WTC11 (cell line): ENCODE measurements at regions not wholly inside any gene's neighbourhood (a gene's known extent, or its start where the extent isn't known, plus 50 kb on each side); places are given as distances from the start of the nearest gene placed in this dataset.

Source experiments
- ATAC-seq: fragments of 200-7000 bp; cut with Tn5 transposase; 2 replicates; pipeline ENCODE4 v1.10.0; 2021; ENCODE audit warnings: mild to moderate bottlenecking, moderate library complexity
- CTCF ChIA-PET: fragments of 300-600 bp; sonication (Branson Sonifier 250); formaldehyde crosslinking; loops from one replicate; lab custom pipeline; 2021; ENCODE audit warnings: antibody characterized with exemption; lab: Charles Lee
- POLR2A ChIA-PET: fragments of 350-600 bp; sonication (Branson Sonifier 250); formaldehyde crosslinking; loops from one replicate; lab custom pipeline; 2021; ENCODE audit warnings: antibody characterized with exemption; lab: Charles Lee
- DNase-seq: peaks from one replicate; pipeline ENCODE4 v3.0.0; 2021; ENCODE audit warnings: low spot score
- H3K27ac Mint-ChIP-seq: 2 replicates; pipeline ENCODE4 v1.8.0; 2021; ENCODE audit warnings: mixed read lengths
- H3K27me3 Mint-ChIP-seq: 2 replicates; pipeline ENCODE4 v1.8.0; 2021; ENCODE audit warnings: low read depth, mild to moderate bottlenecking, moderate library complexity, mixed read lengths
- H3K36me3 Mint-ChIP-seq: 2 replicates; pipeline ENCODE4 v1.8.0; 2021; ENCODE audit warnings: mixed read lengths
- H3K4me1 Mint-ChIP-seq: 2 replicates; pipeline ENCODE4 v1.8.0; 2022; ENCODE audit warnings: mixed read lengths
- H3K4me3 Mint-ChIP-seq: 2 replicates; pipeline ENCODE4 v1.8.0; 2021; ENCODE audit warnings: mild to moderate bottlenecking, moderate library complexity, mixed read lengths
- H3K9me3 Mint-ChIP-seq: 2 replicates; pipeline ENCODE4 v1.8.0; 2021; ENCODE audit warnings: mixed read lengths
- AR ChIP-seq: fragments of 250-450 bp; sonication (Bioruptor Pico); IDR thresholded peaks from 2 replicates; pipeline ENCODE4 v1.9.0; 2021; ENCODE audit warnings: mild to moderate bottlenecking
- CREB1 ChIP-seq: sonication (generic); formaldehyde crosslinking; IDR thresholded peaks from 2 replicates; pipeline ENCODE4 v1.8.0; 2023; ENCODE audit warnings: mild to moderate bottlenecking, missing genetic modification reagents
- CREM ChIP-seq: sonication (generic); formaldehyde crosslinking; IDR thresholded peaks from 2 replicates; pipeline ENCODE4 v1.8.1; 2022; ENCODE audit warnings: mild to moderate bottlenecking, missing genetic modification reagents, moderate library complexity
- CTCF ChIP-seq: fragments of 200-600 bp; IDR thresholded peaks from 2 replicates; pipeline ENCODE4 v1.8.0; 2022; ENCODE audit warnings: antibody characterized with exemption
- E2F1 ChIP-seq: sonication (generic); formaldehyde crosslinking; IDR thresholded peaks from 2 replicates; pipeline ENCODE4 v1.8.0; 2022; ENCODE audit warnings: mild to moderate bottlenecking, missing genetic modification reagents
- ESRRA ChIP-seq: sonication (generic); formaldehyde crosslinking; IDR thresholded peaks from 2 replicates; pipeline ENCODE4 v1.8.1; 2022; ENCODE audit warnings: mild to moderate bottlenecking, missing genetic modification reagents, borderline replicate concordance
- GABPB1 ChIP-seq: sonication (generic); formaldehyde crosslinking; IDR thresholded peaks from 2 replicates; pipeline ENCODE4 v1.8.1; 2023; ENCODE audit warnings: mild to moderate bottlenecking, missing genetic modification reagents
- HMGA2 ChIP-seq: fragments of 250-450 bp; sonication (Bioruptor Pico); IDR thresholded peaks from 2 replicates; pipeline ENCODE4 v1.4.0; 2021; ENCODE audit warnings: mild to moderate bottlenecking, moderate library complexity
- IRF1 ChIP-seq: sonication (generic); formaldehyde crosslinking; IDR thresholded peaks from 2 replicates; pipeline ENCODE4 v1.8.0; 2023; ENCODE audit warnings: missing genetic modification reagents
- IRF2 ChIP-seq: sonication (generic); formaldehyde crosslinking; IDR thresholded peaks from 2 replicates; pipeline ENCODE4 v1.8.0; 2022; ENCODE audit warnings: low read depth, missing genetic modification reagents, borderline replicate concordance
- JAZF1 ChIP-seq: fragments of 250-450 bp; sonication (Bioruptor Pico); IDR thresholded peaks from 2 replicates; pipeline ENCODE4 v1.9.0; 2021; ENCODE audit warnings: moderate library complexity, mild to moderate bottlenecking, inconsistent platforms
- KAT7 ChIP-seq: sonication (generic); formaldehyde crosslinking; IDR thresholded peaks from 2 replicates; pipeline ENCODE4 v1.8.1; 2023; ENCODE audit warnings: missing genetic modification reagents, mild to moderate bottlenecking, borderline replicate concordance
- MLX ChIP-seq: sonication (generic); formaldehyde crosslinking; IDR thresholded peaks from 2 replicates; pipeline ENCODE4 v1.8.1; 2023; ENCODE audit warnings: mild to moderate bottlenecking, missing genetic modification reagents, moderate library complexity
- MYBL2 ChIP-seq: sonication (generic); formaldehyde crosslinking; IDR thresholded peaks from 2 replicates; pipeline ENCODE4 v1.8.1; 2023; ENCODE audit warnings: mild to moderate bottlenecking, moderate library complexity, missing genetic modification reagents
- NR3C1 ChIP-seq: sonication (generic); formaldehyde crosslinking; conservative IDR thresholded peaks from 2 replicates; pipeline ENCODE4 v1.8.1; 2023; ENCODE audit warnings: low read depth, mild to moderate bottlenecking, missing genetic modification reagents
- PRRX2 ChIP-seq: fragments of 250-450 bp; sonication (Bioruptor Pico); IDR thresholded peaks from 2 replicates; pipeline ENCODE4 v1.8.0; 2021; ENCODE audit warnings: mild to moderate bottlenecking
- RELA ChIP-seq: sonication (generic); formaldehyde crosslinking; IDR thresholded peaks from 2 replicates; pipeline ENCODE4 v1.8.1; 2022; ENCODE audit warnings: missing genetic modification reagents, mild to moderate bottlenecking, borderline replicate concordance
- SP1 ChIP-seq: sonication (generic); formaldehyde crosslinking; conservative IDR thresholded peaks from 2 replicates; pipeline ENCODE4 v1.8.1; 2022; ENCODE audit warnings: missing genetic modification reagents
- TEAD1 ChIP-seq: sonication (generic); formaldehyde crosslinking; IDR thresholded peaks from 2 replicates; pipeline ENCODE4 v1.8.0; 2022; ENCODE audit warnings: mild to moderate bottlenecking, missing genetic modification reagents
- TEAD4 ChIP-seq: sonication (generic); formaldehyde crosslinking; IDR thresholded peaks from 2 replicates; pipeline ENCODE4 v1.8.0; 2022; ENCODE audit warnings: mild to moderate bottlenecking, missing genetic modification reagents
- TP53 ChIP-seq: sonication (generic); formaldehyde crosslinking; IDR thresholded peaks from 2 replicates; pipeline ENCODE4 v1.8.1; 2023; ENCODE audit warnings: mild to moderate bottlenecking, missing genetic modification reagents
- ZMAT4 ChIP-seq: fragments of 250-450 bp; sonication (Bioruptor Pico); IDR thresholded peaks from 2 replicates; pipeline ENCODE4 v1.9.0; 2021; ENCODE audit warnings: mild to moderate bottlenecking
- ZNF121 ChIP-seq: sonication (generic); formaldehyde crosslinking; IDR thresholded peaks from 2 replicates; pipeline ENCODE4 v1.8.0; 2023; ENCODE audit warnings: missing genetic modification reagents
- ZNF396 ChIP-seq: fragments of 250-450 bp; sonication (Bioruptor Pico); IDR thresholded peaks from 2 replicates; pipeline ENCODE4 v1.8.0; 2021; ENCODE audit warnings: mild to moderate bottlenecking, moderate library complexity, borderline replicate concordance
- ZSCAN18 ChIP-seq: fragments of 250-450 bp; sonication (Bioruptor Pico); IDR thresholded peaks from 2 replicates; pipeline ENCODE4 v2.1.2; 2022; ENCODE audit warnings: mild to moderate bottlenecking, moderate library complexity

GRCh38 chr13:76398425-76398824, 487.8 kb downstream of the KCTD12 start:
- Mint-ChIP-seq H3K36me3 (no peaks in the 10 kb centered on the region), H3K9me3 (no peaks in the 10 kb centered on the region)
- ATAC-seq: no peak
- TF ChIP-seq TEAD1 (CRISPR knock-in tag) (no peak), PRRX2 (CRISPR knock-in tag) (no peak), ZMAT4 (CRISPR knock-in tag) (no peak), TEAD4 (CRISPR knock-in tag) (no peak), MLX (CRISPR knock-in tag) (no peak), KAT7 (CRISPR knock-in tag) (no peak), RELA (CRISPR knock-in tag) (no peak)
- TF ChIP-seq, all 79 proteins: peak for 0
- POLR2A ChIA-PET: no interaction called here
- H3K27me3 Mint-ChIP-seq: no peaks in the 10 kb centered on the region
- CTCF ChIA-PET: no interaction called here
- H3K4me1 Mint-ChIP-seq: no peaks in the 10 kb centered on the region
- H3K4me3 Mint-ChIP-seq: no peak overlapping the region
- DNase-seq: no peak
- no peak overlapping the region for H3K27ac Mint-ChIP-seq

GRCh38 chr13:76397413-76397812, 488.8 kb downstream of the KCTD12 start:
- DNase-seq (no peak), ATAC-seq (no peak)
- H3K36me3 Mint-ChIP-seq: no peaks in the 10 kb centered on the region
- no peaks in the 10 kb centered on the region for H3K27me3 Mint-ChIP-seq
- ChIA-PET CTCF (no interaction called here), POLR2A (no interaction called here)
- H3K27ac Mint-ChIP-seq: no peak overlapping the region
- H3K4me1 Mint-ChIP-seq: no peaks in the 10 kb centered on the region
- H3K4me3 Mint-ChIP-seq: no peak overlapping the region
- no peaks in the 10 kb centered on the region for H3K9me3 Mint-ChIP-seq
- TF ChIP-seq IRF2 (no peak), SP1 (CRISPR knock-in tag) (no peak), MLX (CRISPR knock-in tag) (no peak), GABPB1 (CRISPR knock-in tag) (no peak), ESRRA (CRISPR knock-in tag) (no peak), E2F1 (CRISPR knock-in tag) (no peak), CTCF (no peak), MYBL2 (no peak), ZNF121 (no peak), CREB1 (CRISPR knock-in tag) (no peak), AR (no peak), NR3C1 (CRISPR knock-in tag) (no peak), ZNF396 (no peak), IRF1 (CRISPR knock-in tag) (no peak), CREM (no peak), ZSCAN18 (CRISPR knock-in tag) (no peak), TP53 (no peak), JAZF1 (CRISPR knock-in tag) (no peak), HMGA2 (CRISPR knock-in tag) (no peak)
